ENCODE measurements at regions not wholly inside any gene's neighbourhood (a gene's known extent, or its start where the extent isn't known, plus 50 kb on each side); places are given as distances from the start of the nearest gene placed in this dataset.

DNA sequence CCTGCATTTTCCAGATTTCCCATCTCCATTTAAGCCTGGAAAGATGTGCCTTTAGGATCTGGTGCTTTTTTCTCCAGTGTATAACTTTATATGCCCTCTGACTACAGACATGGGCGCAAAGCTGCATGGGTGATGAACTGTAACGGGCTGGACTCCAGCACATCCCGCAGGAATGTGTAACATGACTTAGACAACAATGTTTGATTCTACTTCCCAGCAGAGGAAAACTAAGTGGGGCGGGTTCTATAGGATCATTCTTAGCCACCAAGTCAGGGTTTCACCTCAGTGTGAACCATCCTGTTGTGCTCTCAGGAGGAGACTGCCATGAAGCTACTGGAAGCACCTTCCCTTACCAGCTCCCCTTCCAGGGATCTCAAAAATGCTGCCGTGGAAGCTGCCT lies 93.2 kb upstream of the SERP2 start:
- DNase-seq (ENCODE audit: low spot score): no peak

DNA sequence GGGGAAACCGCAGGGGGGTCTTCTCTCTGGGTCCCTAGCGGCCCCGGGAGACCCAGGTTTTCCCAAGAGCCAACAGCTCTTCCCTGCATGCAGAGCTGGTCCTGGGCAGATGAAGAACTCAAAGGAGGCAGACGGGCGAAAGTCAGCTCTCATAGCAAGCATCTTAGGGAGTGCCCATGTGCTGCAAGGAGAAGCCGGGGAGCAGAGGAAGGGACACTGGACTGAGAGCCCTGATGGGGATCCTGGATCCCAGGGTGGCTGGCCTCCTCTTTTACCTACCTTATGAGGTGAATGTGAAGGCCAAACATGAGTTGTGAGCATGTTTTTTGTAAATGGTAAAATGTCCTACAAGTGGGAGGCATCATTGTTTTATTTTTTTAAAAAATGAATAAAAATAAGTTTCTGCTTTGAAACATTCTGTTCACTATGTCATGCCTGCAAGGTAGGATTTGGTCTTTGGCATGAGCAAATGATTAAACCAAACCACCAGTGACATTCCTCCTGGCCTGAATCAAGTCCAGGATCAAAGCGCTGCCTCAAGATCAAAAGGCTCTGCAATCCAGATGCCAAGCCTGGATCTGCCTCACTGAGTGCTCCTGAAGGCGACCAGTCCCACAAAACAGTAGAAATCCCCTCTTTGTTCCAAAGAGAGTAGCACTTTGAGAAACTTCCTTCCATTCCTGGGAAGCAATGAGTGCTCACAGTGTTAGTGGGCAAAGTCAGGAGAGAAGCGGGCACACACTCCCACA lies 92.2 kb upstream of the SERP2 start:
- no peak for DNase-seq (ENCODE audit: low spot score)

DNA sequence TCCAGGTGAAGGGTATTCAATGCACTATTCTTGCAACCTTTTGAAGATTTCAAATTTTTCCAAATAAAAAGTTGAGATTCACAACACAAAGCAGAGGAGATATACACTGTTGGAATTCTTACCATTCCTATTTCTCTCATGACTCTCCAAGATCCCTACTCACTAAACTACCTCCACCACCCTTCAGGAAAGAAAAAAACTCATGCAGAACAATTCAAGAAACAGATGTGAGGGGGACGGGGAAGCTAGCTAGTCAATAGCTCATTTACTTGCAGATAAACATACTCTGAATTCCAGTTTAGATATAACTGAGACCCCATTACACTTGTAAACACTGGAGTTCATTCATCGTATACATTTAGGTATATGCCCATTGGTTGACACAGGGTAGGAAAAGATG lies 90.0 kb upstream of the SERP2 start:
- DNase-seq (ENCODE audit: low spot score): no peak

GRCh38 chr13:44287958-44288357 lies 85.7 kb upstream of the SERP2 start:
- DNase-seq (ENCODE audit: low spot score): no peak

GRCh38 chr13:44292545-44292944 lies 81.1 kb upstream of the SERP2 start:
- no peak for DNase-seq (ENCODE audit: low spot score)

DNA sequence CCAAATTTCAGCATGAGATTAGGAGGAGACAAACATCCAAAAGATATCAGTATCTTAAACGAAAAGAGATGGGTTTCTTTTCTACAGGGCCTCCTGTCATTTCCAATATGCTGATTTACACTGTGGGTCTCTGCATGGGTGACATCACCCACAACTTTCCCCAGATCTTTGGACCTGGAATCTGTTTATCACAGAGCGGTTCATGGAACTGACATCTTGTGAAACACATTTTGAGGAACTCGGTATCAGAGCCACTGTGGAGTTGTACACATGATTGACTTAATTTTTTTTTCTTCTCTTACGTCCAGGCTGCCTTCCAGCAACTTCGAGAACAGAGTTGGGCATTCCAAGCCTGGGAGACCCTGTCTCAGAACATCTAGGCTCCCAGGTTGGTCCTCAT lies 80.2 kb upstream of the SERP2 start:
- no peak for DNase-seq (ENCODE audit: low spot score)

GRCh38 chr13:44293908-44294735 lies 79.5 kb upstream of the SERP2 start:
- DNase-seq (ENCODE audit: low spot score): no peak

GRCh38 chr13:44294876-44295275 lies 78.7 kb upstream of the SERP2 start:
- no peak for DNase-seq (ENCODE audit: low spot score)

DNA sequence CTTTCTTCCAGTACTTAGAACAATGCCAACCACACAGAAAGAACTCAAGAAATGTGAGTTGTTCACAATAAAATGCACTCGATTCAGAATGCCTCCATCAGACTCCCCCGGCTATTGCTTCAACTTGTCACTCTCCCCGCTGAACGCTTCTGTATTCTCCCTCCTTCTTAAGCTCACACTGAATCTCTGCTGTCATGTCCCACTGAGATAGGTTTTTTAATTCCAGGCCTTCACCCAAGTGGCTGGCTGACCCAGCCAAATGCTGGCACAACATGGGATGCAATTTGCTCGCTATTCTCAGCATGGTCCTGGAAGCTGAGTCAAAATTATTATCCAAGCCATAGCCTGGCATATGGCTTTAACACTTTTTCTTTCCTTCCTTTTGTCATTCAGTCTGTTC lies 76.8 kb upstream of the SERP2 start:
- DNase-seq (ENCODE audit: low spot score): no peak

DNA sequence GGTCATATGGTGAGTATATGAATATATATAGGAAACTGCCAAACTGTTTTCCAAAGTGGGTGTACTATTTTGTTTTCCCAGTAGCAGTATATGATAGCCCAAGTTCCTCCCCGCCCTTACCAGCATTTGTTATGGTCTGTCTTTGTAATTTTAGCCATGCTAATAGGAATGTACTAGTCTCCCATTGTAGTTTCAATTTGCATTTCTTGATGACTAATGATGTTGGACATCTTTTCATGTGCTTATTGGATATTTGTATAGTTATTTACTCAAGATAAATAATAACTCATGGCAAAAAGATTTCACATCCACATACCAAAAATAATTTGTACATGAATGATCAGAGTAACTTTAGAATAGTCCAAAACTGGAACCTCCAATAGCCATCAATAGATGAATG lies 75.3 kb upstream of the SERP2 start:
- no peak for DNase-seq (ENCODE audit: low spot score)

- DNase-seq (ENCODE audit: low spot score): no peak
Observed at GRCh38 chr13:44299152-44299943, 74.3 kb upstream of the SERP2 start.

DNA sequence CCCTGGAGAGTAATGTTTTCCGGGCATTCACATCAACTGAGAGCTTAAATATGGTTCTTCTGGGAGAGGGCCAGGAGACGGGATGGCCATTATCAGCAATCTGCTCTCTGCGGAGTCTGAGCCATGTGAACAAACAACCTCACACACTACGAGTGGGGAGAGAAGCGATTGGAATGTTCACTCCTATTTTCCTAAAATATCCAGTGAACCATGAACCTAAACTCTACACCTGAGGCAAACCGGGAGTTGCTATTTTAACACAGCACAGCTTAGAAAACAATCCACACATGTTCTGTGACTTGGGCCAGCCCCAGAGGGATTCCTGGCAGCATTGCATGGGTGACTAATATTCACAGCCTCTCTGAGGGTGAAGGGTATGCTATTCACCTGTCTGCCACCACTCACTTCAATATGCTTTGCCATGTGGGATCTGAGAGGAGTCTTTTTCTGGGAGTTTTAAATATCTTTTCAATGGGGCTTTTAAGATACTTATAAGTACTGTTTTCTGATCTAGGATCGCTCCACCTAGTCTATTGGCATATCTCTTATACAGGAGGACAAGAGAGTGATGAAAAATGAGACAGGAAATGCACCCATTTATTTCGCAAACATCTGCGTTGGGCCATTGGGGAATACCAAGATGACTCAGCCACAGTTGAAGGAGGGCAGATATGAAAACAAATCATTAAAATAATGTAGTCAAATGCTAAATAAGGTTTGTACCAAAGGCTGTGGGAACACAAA lies 72.6 kb upstream of the SERP2 start:
- DNase-seq (ENCODE audit: low spot score): peak; percentile 50

GRCh38 chr13:44301639-44302015 lies 72.0 kb upstream of the SERP2 start:
- DNase-seq (ENCODE audit: low spot score): no peak

DNA sequence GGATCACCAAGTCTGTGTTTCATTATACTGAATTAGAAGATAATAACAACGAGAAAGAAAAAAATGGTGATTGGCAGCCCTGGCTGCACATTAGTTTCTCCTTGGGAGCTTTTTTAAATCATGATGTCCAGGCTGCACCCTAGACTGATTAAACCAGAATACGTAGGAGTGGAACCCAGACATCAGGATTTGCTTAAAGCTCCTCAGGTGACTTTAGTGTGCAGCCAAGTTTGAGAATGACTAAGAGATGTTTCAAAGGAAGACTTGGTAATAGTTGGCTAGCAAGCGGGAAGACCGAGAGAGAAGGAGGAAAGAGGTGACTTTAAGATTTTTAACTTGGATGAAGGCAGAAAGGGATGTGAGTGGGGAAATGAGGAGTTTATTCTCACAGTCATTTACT lies 71.4 kb upstream of the SERP2 start:
- no peak for DNase-seq (ENCODE audit: low spot score)

- no peak for DNase-seq (ENCODE audit: low spot score)
Observed at GRCh38 chr13:44302940-44303575, 70.6 kb upstream of the SERP2 start.

- DNase-seq (ENCODE audit: low spot score): no peak
Observed at GRCh38 chr13:44303681-44304432, 69.8 kb upstream of the SERP2 start.

GRCh38 chr13:44304433-44304725 lies 69.2 kb upstream of the SERP2 start:
- DNase-seq (ENCODE audit: low spot score): no peak

DNA sequence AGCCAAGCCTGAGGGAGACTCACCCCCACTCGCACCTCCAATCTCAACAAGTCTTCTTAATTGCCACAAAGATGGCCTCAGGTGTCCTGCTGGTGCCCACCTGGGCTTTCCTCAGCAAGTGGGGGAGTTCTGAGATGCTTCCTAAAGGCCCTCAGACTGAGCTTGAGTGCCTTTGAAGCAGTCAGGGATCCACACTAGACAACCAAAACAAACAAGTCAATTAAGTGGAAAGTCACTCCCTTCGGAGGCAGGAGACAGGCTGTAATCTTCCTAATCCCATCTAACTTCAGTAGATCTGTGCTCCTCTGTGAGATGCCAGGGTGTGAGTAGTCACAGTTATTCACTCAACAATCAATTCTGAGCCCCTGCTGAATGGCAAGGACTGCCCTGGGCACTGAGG lies 68.3 kb upstream of the SERP2 start:
- no peak for DNase-seq (ENCODE audit: low spot score)

- no peak for DNase-seq (ENCODE audit: low spot score)
Observed at GRCh38 chr13:44305917-44306370, 67.7 kb upstream of the SERP2 start.

DNA sequence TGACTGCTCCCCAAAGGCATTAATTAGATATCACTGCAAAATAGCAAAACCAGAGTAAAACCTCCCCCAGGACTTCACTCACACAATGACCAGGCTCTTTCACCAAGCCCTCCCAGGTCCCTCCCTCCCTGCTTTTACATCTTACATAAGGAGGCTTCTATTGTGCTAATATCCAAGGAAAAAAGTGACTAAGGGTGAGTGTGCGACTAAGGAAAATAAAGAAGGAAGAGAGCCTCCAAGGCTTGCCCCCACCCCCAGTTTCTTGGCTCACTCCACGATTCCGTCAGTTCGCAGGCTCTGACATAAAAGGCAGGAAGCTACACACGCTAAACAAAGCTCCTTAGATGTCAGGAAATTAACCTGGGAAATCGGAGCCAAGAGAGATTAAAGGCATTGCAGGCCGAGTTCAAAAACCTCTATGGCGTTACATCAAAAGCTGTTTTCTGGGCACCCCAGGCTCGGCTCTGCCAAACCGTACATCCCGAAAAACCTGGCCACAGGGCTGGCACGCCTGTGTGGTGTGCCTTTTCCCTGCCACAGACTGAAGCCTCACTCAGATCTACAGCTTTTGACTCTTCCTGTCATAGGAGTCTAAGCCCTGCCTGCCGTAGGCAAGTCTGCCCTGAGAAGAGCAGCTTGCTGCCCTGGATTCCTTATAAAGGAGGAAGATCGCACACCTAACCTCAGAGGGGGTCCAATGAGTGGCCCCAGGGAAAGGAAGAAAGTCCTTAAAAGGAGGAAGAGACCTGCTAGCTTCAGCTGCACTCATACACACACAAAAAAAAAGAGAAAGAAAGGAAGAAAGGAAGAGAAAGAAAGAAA lies 67.0 kb upstream of the SERP2 start:
- DNase-seq (ENCODE audit: low spot score): peak; percentile 78
